DOHH2 (cell line): ENCODE measurements at regions not wholly inside any gene's neighbourhood (a gene's known extent, or its start where the extent isn't known, plus 50 kb on each side); places are given as distances from the start of the nearest gene placed in this dataset.

Source experiments
- H3F3A ChIP-seq: fragments of 200-600 bp; sonication (generic), shearing (Covaris generic); 2 replicates; pipeline ENCODE4 v1.6.0; 2016; ENCODE audit warnings: antibody characterized with exemption, mild to moderate bottlenecking; ENCODE audit not compliant: control insufficient read depth, insufficient read depth
- H3K27ac ChIP-seq: fragments of 200-600 bp; sonication (generic); 2 replicates; pipeline ENCODE4 v1.5.1; 2014; ENCODE audit warnings: low read depth, mild to moderate bottlenecking, low read length, moderate library complexity
- H3K27me3 ChIP-seq: fragments of 200-600 bp; sonication (generic); 2 replicates; pipeline ENCODE4 v1.6.1; 2014; ENCODE audit warnings: mild to moderate bottlenecking, low read length, mixed read lengths; ENCODE audit not compliant: control insufficient read depth
- H3K36me3 ChIP-seq: fragments of 200-600 bp; sonication (generic); 2 replicates; pipeline ENCODE4 v1.6.1; 2014; ENCODE audit warnings: mild to moderate bottlenecking, low read length, moderate library complexity, mixed read lengths; ENCODE audit not compliant: control insufficient read depth
- H3K4me1 ChIP-seq: fragments of 200-600 bp; sonication (generic); 2 replicates; pipeline ENCODE4 v1.6.1; 2014; ENCODE audit warnings: mild to moderate bottlenecking, low read length, mixed read lengths; ENCODE audit not compliant: control insufficient read depth
- H3K4me2 ChIP-seq: fragments of 200-600 bp; sonication (generic); 2 replicates; pipeline ENCODE4 v1.6.0; 2014; ENCODE audit warnings: mild to moderate bottlenecking, low read length, moderate library complexity
- H3K4me3 ChIP-seq: fragments of 200-600 bp; sonication (generic); 2 replicates; pipeline ENCODE4 v1.5.1; 2014; ENCODE audit warnings: mild to moderate bottlenecking, low read length, mixed read lengths
- H3K79me2 ChIP-seq: fragments of 200-600 bp; sonication (generic); 2 replicates; pipeline ENCODE4 v1.6.1; 2014; ENCODE audit warnings: mild to moderate bottlenecking, low read length, mixed read lengths; ENCODE audit not compliant: control insufficient read depth
- H3K9me2 ChIP-seq: fragments of 200-600 bp; sonication (generic); replicated peaks from 2 replicates; pipeline ENCODE4 v1.6.1; 2014; ENCODE audit warnings: mild to moderate bottlenecking, low read length, mixed read lengths; ENCODE audit not compliant: control insufficient read depth
- H3K9me3 ChIP-seq: fragments of 200-600 bp; sonication (generic); 2 replicates; pipeline ENCODE4 v1.6.1; 2014; ENCODE audit warnings: antibody characterized with exemption, low read length, mixed read lengths; ENCODE audit not compliant: control insufficient read depth, insufficient read depth
- H4K20me1 ChIP-seq: fragments of 200-600 bp; sonication (generic); 2 replicates; pipeline ENCODE4 v1.6.0; 2014; ENCODE audit warnings: low read depth, mild to moderate bottlenecking, antibody characterized with exemption, low read length, moderate library complexity; ENCODE audit not compliant: control insufficient read depth, insufficient read depth
- EZH2phosphoT487 ChIP-seq: fragments of 200-600 bp; sonication (generic); IDR thresholded peaks from 2 replicates; pipeline ENCODE4 v1.6.1; 2017; ENCODE audit warnings: borderline replicate concordance, mild to moderate bottlenecking, antibody characterized with exemption, low read length, moderate library complexity, mixed read lengths
- TF ChIP-seq, protein P1 (sequence below): fragments of 200-600 bp; sonication (generic); IDR thresholded peaks from one replicate; pipeline ENCODE4 v1.5.1; 2014; ENCODE audit warnings: antibody characterized with exemption, mild to moderate bottlenecking, low read depth, low read length; ENCODE audit not compliant: poor library complexity, severe bottlenecking

DNA sequence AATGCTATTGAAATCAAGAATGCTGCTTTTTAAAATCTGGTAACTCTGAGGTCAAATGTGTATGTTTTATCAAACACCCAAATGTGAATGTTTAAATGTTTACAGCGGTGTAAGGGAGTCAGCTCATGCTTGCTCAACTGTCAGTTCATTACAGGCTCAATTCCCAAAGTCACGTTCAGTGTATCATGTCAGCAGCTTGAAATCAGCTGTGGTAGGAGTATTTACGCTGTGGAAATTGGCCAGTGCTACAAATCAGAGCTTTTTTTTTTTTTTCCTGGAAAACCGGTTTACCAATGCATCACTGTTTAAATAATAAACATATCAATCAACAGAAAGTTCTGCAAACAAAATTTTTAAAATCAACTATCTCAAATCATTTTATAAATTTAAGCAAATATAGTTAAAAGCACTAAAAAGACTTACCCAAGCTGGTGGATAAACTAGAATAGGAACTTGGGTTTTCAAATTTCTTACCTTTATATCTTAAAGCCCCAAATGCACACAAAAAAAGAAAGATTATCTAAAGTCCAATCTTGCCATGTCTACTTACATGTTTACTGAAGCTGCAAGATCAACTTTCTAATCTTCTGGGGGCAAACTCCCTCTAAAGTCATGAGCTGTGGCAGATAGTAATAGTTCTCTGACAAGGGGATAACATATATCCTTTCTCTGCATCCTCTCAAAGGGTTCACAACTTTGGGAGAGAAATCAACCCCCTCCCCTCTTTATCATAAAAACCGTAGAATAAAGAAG is 57.6 kb upstream of the GRAMD2B start:
- Histone ChIP-seq H4K20me1 (no peaks in the 10 kb centered on the region), H3K4me1 (no peaks in the 10 kb centered on the region), H3K27me3 (no peaks in the 10 kb centered on the region), H3K4me3 (no peak overlapping the region), H3K9me2 (no peaks in the 10 kb centered on the region), H3K4me2 (no peak overlapping the region), H3F3A (no peaks in the 10 kb centered on the region), H3K36me3 (no peaks in the 10 kb centered on the region), H3K79me2 (no peaks in the 10 kb centered on the region), H3K27ac (no peak overlapping the region), H3K9me3 (no peaks in the 10 kb centered on the region)
- TF ChIP-seq EZH2phosphoT487: no peak
- TF ChIP-seq, protein P1, sequence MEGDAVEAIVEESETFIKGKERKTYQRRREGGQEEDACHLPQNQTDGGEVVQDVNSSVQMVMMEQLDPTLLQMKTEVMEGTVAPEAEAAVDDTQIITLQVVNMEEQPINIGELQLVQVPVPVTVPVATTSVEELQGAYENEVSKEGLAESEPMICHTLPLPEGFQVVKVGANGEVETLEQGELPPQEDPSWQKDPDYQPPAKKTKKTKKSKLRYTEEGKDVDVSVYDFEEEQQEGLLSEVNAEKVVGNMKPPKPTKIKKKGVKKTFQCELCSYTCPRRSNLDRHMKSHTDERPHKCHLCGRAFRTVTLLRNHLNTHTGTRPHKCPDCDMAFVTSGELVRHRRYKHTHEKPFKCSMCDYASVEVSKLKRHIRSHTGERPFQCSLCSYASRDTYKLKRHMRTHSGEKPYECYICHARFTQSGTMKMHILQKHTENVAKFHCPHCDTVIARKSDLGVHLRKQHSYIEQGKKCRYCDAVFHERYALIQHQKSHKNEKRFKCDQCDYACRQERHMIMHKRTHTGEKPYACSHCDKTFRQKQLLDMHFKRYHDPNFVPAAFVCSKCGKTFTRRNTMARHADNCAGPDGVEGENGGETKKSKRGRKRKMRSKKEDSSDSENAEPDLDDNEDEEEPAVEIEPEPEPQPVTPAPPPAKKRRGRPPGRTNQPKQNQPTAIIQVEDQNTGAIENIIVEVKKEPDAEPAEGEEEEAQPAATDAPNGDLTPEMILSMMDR: no peak

DNA sequence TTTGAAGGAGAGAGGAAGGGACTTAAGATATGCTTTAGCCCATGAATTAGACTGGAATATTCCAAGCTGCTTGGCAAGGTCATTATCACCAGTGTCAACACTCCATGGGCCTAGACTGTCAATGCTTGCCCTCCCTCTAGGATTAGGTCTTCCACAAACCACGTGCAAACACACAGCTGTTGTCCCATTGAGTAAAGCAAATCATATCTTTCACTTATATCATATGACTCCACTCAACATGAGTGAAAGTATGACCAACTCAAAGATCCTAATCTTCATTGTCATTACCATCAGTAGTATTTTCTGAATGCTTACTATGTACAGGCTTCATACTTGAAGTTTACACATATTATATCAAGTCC is 57.0 kb upstream of the GRAMD2B start:
- Histone ChIP-seq H3K27ac (no peak overlapping the region), H3K36me3 (no peaks in the 10 kb centered on the region), H3F3A (no peaks in the 10 kb centered on the region), H3K79me2 (no peaks in the 10 kb centered on the region), H3K4me3 (no peak overlapping the region), H3K4me1 (no peaks in the 10 kb centered on the region), H3K27me3 (no peaks in the 10 kb centered on the region), H3K9me2 (no peaks in the 10 kb centered on the region), H3K4me2 (no peak overlapping the region), H3K9me3 (no peaks in the 10 kb centered on the region), H4K20me1 (no peaks in the 10 kb centered on the region)
- TF ChIP-seq, protein P1: no peak
- no peak for TF ChIP-seq EZH2phosphoT487

DNA sequence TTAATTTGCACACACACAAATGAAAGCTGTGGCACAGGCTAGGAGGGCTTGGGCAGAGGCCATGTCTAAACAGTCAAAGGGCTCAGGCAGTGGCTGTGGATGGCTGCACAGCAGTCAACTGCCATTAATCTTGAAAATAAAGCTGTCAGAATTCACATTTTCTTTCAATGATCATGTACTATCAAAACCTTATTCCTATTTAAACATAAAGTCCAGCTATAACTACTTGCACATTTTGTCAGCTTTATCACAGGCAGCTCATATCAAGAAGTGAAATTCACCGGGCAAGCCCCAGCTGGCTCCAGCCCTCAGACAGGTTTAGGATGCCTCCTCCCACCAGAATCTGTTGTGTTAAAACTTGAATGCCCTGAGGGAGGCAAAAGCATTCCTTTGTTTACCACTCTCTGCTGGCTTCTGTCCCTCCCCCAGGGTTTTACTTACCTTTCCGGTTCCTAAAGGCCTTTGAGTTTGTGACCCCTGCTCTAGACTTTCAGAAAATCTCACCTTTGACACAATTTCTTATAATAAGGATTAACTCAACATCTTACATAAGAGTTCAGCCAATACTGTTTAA is 54.9 kb upstream of the GRAMD2B start:
- Histone ChIP-seq H3K4me1 (no peaks in the 10 kb centered on the region), H3K27ac (no peak overlapping the region)
- TF ChIP-seq, protein P1: no peak
- no peak for TF ChIP-seq EZH2phosphoT487

More for the DNA sequence above, 54.9 kb upstream of the GRAMD2B start:
- Histone ChIP-seq H3K9me2 (no peaks in the 10 kb centered on the region), H3F3A (no peaks in the 10 kb centered on the region), H3K27me3 (no peaks in the 10 kb centered on the region), H3K9me3 (no peaks in the 10 kb centered on the region), H3K4me3 (no peak overlapping the region), H3K79me2 (no peaks in the 10 kb centered on the region), H4K20me1 (no peaks in the 10 kb centered on the region), H3K4me2 (no peak overlapping the region), H3K36me3 (no peaks in the 10 kb centered on the region)
